Vagina (tissue), 2 donors: ENCODE measurements at regions not wholly inside any gene's neighbourhood (a gene's known extent, or its start where the extent isn't known, plus 50 kb on each side); places are given as distances from the start of the nearest gene placed in this dataset.

ENCODE experiments used
- CTCF ChIP-seq, 3 experiments: fragments of 450-650 bp in 2 of 3; fragments of 200-600 bp in 1 of 3; sonication (generic) in 1 of 3; IDR thresholded peaks; one replicate each; pipeline ENCODE4 v1.5.1; 2017 to 2019; ENCODE audit warnings: antibody characterized with exemption in 3 of 3, mild to moderate bottlenecking in 2 of 3, moderate library complexity in 2 of 3
- POLR2A ChIP-seq, 2 donors: fragments of 450-650 bp; IDR thresholded peaks; one replicate each; pipeline ENCODE4 v1.6.1; 2017; ENCODE audit warnings: antibody characterized with exemption in 2 of 2, mild to moderate bottlenecking in 2 of 2, moderate library complexity in 2 of 2
- POLR2AphosphoS5 ChIP-seq, 2 donors: sonication (generic); formaldehyde crosslinking; IDR thresholded peaks; one replicate each; pipeline ENCODE4 v1.9.0; 2017; ENCODE audit warnings: antibody characterized with exemption in 2 of 2, mild to moderate bottlenecking in 2 of 2, low read depth in 1 of 2; ENCODE audit not compliant: insufficient read depth in 1 of 2

GRCh38 chr7:112572669-112573301, 92.0 kb downstream of the LSMEM1 start:
- TF ChIP-seq CTCF (IDR thresholded peaks at IDR 0.05) (no peak), POLR2A (IDR thresholded peaks at IDR 0.05) (no peak), POLR2AphosphoS5 (IDR thresholded peaks at IDR 0.05; ENCODE audit: insufficient read depth in 1 of 2, low read depth in 1 of 2) (no peak)
